ENCODE measurements at regions not wholly inside any gene's neighbourhood (a gene's known extent, or its start where the extent isn't known, plus 50 kb on each side); places are given as distances from the start of the nearest gene placed in this dataset.

GRCh38 chr1:234967121-234967520 lies 161.5 kb downstream of the TOMM20 start:
- TF ChIP-seq, protein P1, sequence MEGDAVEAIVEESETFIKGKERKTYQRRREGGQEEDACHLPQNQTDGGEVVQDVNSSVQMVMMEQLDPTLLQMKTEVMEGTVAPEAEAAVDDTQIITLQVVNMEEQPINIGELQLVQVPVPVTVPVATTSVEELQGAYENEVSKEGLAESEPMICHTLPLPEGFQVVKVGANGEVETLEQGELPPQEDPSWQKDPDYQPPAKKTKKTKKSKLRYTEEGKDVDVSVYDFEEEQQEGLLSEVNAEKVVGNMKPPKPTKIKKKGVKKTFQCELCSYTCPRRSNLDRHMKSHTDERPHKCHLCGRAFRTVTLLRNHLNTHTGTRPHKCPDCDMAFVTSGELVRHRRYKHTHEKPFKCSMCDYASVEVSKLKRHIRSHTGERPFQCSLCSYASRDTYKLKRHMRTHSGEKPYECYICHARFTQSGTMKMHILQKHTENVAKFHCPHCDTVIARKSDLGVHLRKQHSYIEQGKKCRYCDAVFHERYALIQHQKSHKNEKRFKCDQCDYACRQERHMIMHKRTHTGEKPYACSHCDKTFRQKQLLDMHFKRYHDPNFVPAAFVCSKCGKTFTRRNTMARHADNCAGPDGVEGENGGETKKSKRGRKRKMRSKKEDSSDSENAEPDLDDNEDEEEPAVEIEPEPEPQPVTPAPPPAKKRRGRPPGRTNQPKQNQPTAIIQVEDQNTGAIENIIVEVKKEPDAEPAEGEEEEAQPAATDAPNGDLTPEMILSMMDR (IDR thresholded peaks at IDR 0.05) = no peak
- no peak for TF ChIP-seq POLR2A (IDR thresholded peaks at IDR 0.05)
